ENCODE measurements at regions not wholly inside any gene's neighbourhood (a gene's known extent, or its start where the extent isn't known, plus 50 kb on each side); places are given as distances from the start of the nearest gene placed in this dataset.

- no peak overlapping the region for H3K4me3 ChIP-seq (ENCODE audit: low read depth, low read length)
- DNase-seq (ENCODE audit: low read depth) = no peak
These were observed 438.8 kb upstream of the USP15 start for GRCh38 chr12:61821381-61821780.

GRCh38 chr12:61823102-61823501 lies 437.1 kb upstream of the USP15 start:
- DNase-seq (ENCODE audit: low read depth) = no peak
- H3K4me3 ChIP-seq (ENCODE audit: low read depth, low read length) = no peak overlapping the region

- DNase-seq (ENCODE audit: low read depth) = no peak
These were observed 413.4 kb upstream of the USP15 start for GRCh38 chr12:61846765-61847164.

GRCh38 chr12:61848893-61849292 lies 411.3 kb upstream of the USP15 start:
- no peak for DNase-seq (ENCODE audit: low read depth)

More at GRCh38 chr12:61846765-61847164, 413.4 kb upstream of the USP15 start:
- no peak overlapping the region for H3K4me3 ChIP-seq (ENCODE audit: low read depth, low read length)

GRCh38 chr12:61853945-61854344 lies 406.3 kb upstream of the USP15 start:
- no peak overlapping the region for H3K4me3 ChIP-seq (ENCODE audit: low read depth, low read length)

More at GRCh38 chr12:61848893-61849292, 411.3 kb upstream of the USP15 start:
- no peak overlapping the region for H3K4me3 ChIP-seq (ENCODE audit: low read depth, low read length)

GRCh38 chr12:61854902-61855301 lies 405.3 kb upstream of the USP15 start:
- no peak overlapping the region for H3K4me3 ChIP-seq (ENCODE audit: low read depth, low read length)
- no peak for DNase-seq (ENCODE audit: low read depth)

More at GRCh38 chr12:61853945-61854344, 406.3 kb upstream of the USP15 start:
- DNase-seq (ENCODE audit: low read depth) = no peak

- DNase-seq (ENCODE audit: low read depth) = no peak
These were observed 402.2 kb upstream of the USP15 start for GRCh38 chr12:61857968-61858367.

GRCh38 chr12:61860451-61860850 lies 399.8 kb upstream of the USP15 start:
- no peak for DNase-seq (ENCODE audit: low read depth)
- H3K4me3 ChIP-seq (ENCODE audit: low read depth, low read length) = no peak overlapping the region

More at GRCh38 chr12:61857968-61858367, 402.2 kb upstream of the USP15 start:
- no peak overlapping the region for H3K4me3 ChIP-seq (ENCODE audit: low read depth, low read length)

- no peak overlapping the region for H3K4me3 ChIP-seq (ENCODE audit: low read depth, low read length)
- DNase-seq (ENCODE audit: low read depth) = no peak
These were observed 397.2 kb upstream of the USP15 start for GRCh38 chr12:61862986-61863385.

GRCh38 chr12:61863811-61864210 lies 396.4 kb upstream of the USP15 start:
- H3K4me3 ChIP-seq (ENCODE audit: low read depth, low read length) = no peak overlapping the region
- no peak for DNase-seq (ENCODE audit: low read depth)

GRCh38 chr12:61869796-61870195 lies 390.4 kb upstream of the USP15 start:
- no peak for DNase-seq (ENCODE audit: low read depth)

GRCh38 chr12:61870658-61871484 lies 389.3 kb upstream of the USP15 start:
- no peak for DNase-seq (ENCODE audit: low read depth)
- H3K4me3 ChIP-seq (ENCODE audit: low read depth, low read length) = no peak overlapping the region

More at GRCh38 chr12:61869796-61870195, 390.4 kb upstream of the USP15 start:
- no peak overlapping the region for H3K4me3 ChIP-seq (ENCODE audit: low read depth, low read length)

GRCh38 chr12:61871485-61871810 lies 388.8 kb upstream of the USP15 start:
- H3K4me3 ChIP-seq (ENCODE audit: low read depth, low read length) = no peak overlapping the region
- DNase-seq (ENCODE audit: low read depth) = no peak

GRCh38 chr12:61879229-61879628 lies 381.0 kb upstream of the USP15 start:
- H3K4me3 ChIP-seq (ENCODE audit: low read depth, low read length) = no peak overlapping the region
- DNase-seq (ENCODE audit: low read depth) = no peak

GRCh38 chr12:61880186-61880585 lies 380.0 kb upstream of the USP15 start:
- DNase-seq (ENCODE audit: low read depth) = no peak
- H3K4me3 ChIP-seq (ENCODE audit: low read depth, low read length) = no peak overlapping the region

GRCh38 chr12:61891632-61892031 lies 368.6 kb upstream of the USP15 start:
- no peak for DNase-seq (ENCODE audit: low read depth)
- H3K4me3 ChIP-seq (ENCODE audit: low read depth, low read length) = no peak overlapping the region

GRCh38 chr12:61894168-61894567 lies 366.0 kb upstream of the USP15 start:
- H3K4me3 ChIP-seq (ENCODE audit: low read depth, low read length) = no peak overlapping the region
- DNase-seq (ENCODE audit: low read depth) = no peak

GRCh38 chr12:61896436-61896835 lies 363.8 kb upstream of the USP15 start:
- no peak for DNase-seq (ENCODE audit: low read depth)
- no peak overlapping the region for H3K4me3 ChIP-seq (ENCODE audit: low read depth, low read length)

- no peak for DNase-seq (ENCODE audit: low read depth)
- no peak overlapping the region for H3K4me3 ChIP-seq (ENCODE audit: low read depth, low read length)
These were observed 357.8 kb upstream of the USP15 start for GRCh38 chr12:61902403-61902802.

- no peak for DNase-seq (ENCODE audit: low read depth)
- H3K4me3 ChIP-seq (ENCODE audit: low read depth, low read length) = no peak overlapping the region
These were observed 349.1 kb upstream of the USP15 start for GRCh38 chr12:61911113-61911512.

- DNase-seq (ENCODE audit: low read depth) = no peak
- no peak overlapping the region for H3K4me3 ChIP-seq (ENCODE audit: low read depth, low read length)
These were observed 344.8 kb upstream of the USP15 start for GRCh38 chr12:61915420-61915819.

All from skeletal muscle cell (primary cell).